HT-29 (cell line): ENCODE measurements at regions not wholly inside any gene's neighbourhood (a gene's known extent, or its start where the extent isn't known, plus 50 kb on each side); places are given as distances from the start of the nearest gene placed in this dataset.

ENCODE experiments used
- DNase-seq: peaks from one replicate; pipeline ENCODE4 v3.0.0-alpha.2; 2015; ENCODE audit warnings: low spot score

- DNase-seq: no peak
Observed at GRCh38 chr18:65288908-65289307, 461.9 kb upstream of the CDH7 start.

DNA sequence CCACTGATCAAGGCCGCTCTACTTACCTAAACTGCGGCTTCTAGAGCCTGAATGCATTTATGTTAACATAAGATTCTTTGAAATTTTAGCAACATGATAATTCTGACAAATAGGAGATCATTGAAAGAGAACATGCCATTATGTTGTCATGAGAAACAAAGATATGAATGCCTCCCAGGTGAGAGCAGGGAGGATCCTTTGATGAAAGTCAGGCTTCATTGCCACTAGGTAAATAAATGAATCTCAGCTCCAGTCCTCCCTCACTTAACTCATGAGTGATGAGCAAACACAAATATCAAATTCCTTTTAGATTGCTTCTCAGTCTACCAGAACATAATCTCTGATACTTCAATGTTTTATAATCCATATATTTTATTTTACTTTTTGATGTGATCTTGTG is 463.2 kb upstream of the CDH7 start:
- DNase-seq: no peak

GRCh38 chr18:65282096-65282495 is 468.7 kb upstream of the CDH7 start:
- DNase-seq: no peak

- DNase-seq: no peak
Observed at GRCh38 chr18:65279668-65280305, 471.0 kb upstream of the CDH7 start.

DNA sequence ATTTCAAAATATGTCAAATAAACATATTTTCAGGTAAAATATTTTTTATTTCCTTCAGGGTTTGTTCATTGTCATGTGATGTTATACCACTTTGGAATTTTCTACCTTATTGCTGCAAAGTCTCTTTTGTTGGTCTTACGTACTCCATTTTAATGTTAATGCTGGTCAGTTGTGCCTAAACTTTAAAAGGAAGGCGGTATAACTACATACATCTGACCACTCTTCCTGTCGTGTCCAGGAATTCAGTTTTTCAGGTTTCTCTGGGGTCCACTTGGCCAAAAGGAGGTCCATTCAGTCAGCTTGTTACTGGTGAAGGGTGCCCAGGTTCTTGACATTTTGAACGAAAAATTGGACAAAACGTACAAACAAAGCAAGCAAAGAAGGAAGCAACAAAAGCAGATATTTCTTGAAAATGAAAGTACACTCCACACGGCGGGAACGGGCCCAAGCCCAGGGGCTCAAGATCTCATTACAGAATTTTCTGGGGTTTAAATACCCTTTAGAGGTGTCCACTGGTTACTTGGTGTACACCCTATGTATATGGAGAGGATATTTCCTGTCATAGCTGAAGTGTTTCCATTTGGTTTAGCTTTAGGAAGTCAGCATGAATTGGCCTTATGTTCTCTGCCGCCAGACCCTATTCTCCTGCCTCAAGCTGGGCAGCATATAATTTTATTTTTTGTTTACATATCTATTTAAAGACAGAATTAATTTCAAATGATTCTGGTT is 471.7 kb upstream of the CDH7 start:
- no peak for DNase-seq

DNA sequence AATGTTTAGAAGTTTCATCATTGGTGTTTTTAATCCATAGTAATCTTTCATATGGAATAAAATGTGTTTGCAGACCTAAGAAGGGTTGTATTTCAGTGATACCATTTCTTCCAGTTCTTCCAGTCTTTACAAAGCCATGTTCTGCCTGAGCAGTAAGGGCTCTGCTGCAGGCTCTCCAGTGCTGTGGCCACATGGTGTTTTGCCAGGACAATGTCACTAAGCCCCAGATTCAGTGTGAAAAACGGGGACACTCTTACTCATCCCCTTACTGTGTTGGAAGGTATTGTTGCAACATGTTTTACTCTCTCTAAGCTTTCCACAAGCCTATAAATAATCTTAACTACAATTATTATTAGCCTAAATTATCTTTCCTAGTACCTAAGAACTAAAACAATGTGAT is 481.4 kb upstream of the CDH7 start:
- no peak for DNase-seq

GRCh38 chr18:65265761-65266160 is 485.1 kb upstream of the CDH7 start:
- DNase-seq: no peak

DNA sequence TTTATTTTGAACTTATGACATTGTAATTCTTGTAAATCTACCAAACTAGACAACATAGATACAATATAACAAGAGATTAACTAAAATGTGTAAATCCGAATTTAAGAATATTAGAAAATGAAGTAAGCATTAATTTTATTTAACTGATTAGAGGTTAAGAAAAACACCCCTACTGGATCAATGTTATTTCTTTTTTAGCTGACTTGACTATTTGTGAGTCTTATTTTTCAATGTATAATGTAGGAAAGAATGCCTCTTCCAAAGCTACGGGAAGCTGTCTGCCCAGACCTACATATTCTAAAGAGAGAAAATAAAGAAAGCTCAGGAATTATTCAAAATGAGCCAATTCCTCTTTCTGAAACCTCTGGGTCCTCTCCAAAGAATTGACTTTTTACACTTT is 490.8 kb upstream of the CDH7 start:
- DNase-seq: no peak

DNA sequence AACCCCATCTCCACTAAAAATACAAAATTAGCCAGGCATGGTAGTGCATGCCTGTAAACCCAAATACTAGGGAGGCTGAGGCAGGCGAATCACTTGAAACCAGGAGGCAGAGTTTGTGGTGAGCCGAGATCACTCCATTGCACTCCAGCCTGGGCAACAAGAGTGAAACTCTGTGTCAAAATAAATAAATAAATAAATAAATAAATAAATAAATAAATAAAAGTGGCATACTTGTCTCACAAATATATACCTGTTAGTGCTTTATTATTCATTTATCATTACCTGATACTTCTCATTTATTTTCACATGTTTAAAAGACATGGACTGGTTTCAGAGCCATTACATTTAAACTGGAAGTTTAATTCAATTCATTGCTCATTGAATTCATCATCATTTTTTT is 491.4 kb upstream of the CDH7 start:
- no peak for DNase-seq

- no peak for DNase-seq
Observed at GRCh38 chr18:65257149-65257548, 493.7 kb upstream of the CDH7 start.

DNA sequence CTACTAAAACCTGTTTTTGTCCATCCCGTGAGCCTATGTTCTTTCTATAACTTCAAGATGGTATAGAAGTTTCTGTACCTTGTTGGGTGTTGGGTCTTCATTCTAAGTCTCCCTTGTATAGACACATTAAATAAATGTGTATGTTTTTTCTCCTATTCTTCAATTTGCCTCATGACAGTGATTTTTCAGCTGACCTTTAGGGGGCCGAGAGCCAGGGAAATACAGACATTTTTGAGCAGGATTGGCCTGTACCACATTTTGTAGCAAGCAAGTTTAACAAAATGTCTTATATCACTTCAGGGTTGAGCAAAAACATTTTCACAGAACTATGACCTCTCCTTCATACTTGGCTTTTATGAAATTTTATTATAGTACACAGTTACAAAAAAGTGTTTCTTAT is 495.4 kb upstream of the CDH7 start:
- no peak for DNase-seq

- DNase-seq: no peak
Observed at GRCh38 chr18:65239787-65240186, 511.0 kb upstream of the CDH7 start.

- no peak for DNase-seq
Observed at GRCh38 chr18:65235966-65236624, 514.7 kb upstream of the CDH7 start.

- no peak for DNase-seq
Observed at GRCh38 chr18:65230311-65230710, 520.5 kb upstream of the CDH7 start.

DNA sequence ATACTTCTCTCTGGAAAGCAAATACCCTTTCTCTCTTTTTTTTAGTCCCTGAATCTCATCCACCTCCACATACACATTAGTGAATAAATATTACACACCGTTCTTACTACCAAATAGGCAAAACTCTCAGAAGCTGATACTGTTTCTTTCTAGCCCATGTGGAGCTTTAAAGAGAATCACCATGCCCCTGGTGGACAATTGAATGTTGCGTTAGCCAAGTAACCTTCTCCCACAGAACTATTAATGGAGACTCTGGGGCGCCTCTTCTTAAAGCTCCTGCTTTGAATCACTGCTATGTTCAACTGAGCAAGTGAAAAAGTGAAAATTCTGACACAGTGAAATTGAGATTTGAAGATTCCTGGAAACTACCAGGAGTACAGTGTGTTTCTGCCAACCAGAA is 522.8 kb upstream of the CDH7 start:
- no peak for DNase-seq

DNA sequence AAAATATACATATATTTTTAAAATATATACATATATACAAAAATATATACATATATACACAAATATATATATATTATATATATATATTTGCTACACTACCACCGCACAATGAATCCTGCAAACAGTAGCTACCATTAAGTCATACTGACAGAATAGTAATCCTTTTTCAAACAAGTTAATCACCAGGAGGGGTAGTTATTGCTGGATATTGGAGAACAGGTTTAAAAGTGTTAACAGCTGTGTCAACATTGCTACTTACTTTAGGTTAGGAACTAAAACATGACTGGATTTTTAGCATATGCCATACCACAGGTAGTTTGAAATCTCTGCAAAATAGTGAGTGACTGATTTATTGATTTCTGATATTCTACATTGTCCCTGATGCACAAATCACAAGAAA is 529.1 kb upstream of the CDH7 start:
- DNase-seq: no peak

DNA sequence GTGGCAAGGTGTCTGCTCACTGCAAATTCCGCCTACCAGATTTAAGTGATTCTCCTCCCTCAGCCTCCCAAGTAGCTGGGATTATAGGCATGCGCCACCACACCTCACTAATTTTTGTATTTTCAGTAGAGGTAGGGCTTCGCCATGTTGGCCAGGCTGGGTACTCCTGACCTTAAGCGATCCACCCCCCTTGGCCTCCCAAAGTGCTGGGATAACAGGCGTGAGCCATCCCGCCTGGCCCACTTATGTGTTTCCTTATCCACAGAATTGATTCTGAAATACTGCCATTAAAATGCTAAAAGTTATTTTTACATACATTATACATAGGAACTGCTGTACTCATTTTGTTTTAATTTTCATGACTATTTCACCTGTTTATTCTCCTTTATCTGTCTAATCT is 529.7 kb upstream of the CDH7 start:
- DNase-seq: no peak

GRCh38 chr18:65215865-65216466 is 534.8 kb upstream of the CDH7 start:
- no peak for DNase-seq

GRCh38 chr18:65214456-65214855 is 536.4 kb upstream of the CDH7 start:
- DNase-seq: no peak

- DNase-seq: peak; percentile 22
Observed at GRCh38 chr18:65206551-65207260, 544.1 kb upstream of the CDH7 start.

DNA sequence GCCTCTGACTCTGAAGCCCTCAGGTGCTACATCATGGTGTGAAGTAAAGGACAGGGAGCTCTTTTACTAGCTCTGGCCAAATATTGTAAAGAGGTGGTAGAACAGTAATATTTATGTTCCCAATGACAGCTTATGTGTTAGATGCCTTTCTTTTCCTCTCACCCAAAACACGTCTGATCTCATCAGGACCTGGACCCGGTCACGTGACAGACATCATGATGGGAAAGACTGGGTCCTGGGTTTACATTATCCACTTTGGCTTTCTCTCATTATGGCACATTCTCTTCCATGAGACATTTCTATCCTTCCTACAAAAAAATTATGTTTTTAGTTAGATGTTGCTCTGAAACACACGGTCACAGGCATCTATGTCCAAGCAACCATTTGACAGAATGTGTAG is 548.7 kb upstream of the CDH7 start:
- DNase-seq: no peak

DNA sequence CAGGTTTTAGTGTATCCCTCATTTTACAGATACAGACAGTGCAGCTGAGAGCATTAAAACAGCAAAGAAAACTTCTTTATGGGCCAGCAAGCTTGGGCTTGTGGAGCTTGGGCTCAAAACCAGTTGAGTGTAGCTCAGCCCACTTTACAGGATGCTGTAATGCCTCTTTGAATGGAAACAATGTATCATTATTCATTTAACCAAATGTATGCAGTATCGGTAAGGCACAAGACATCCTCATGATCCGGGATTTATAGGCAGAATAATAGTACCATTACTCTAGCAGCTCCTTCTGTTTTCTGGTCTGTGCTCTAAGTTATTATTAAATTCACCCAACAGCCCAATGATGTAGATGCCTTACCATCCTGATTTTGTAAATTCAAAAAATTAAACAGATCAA is 575.1 kb upstream of the CDH7 start:
- no peak for DNase-seq
